Transverse colon (tissue), 3 donors: ENCODE measurements at regions not wholly inside any gene's neighbourhood (a gene's known extent, or its start where the extent isn't known, plus 50 kb on each side); places are given as distances from the start of the nearest gene placed in this dataset.

Experiments
- CTCF ChIP-seq, 5 experiments: fragments of 200-600 bp in 3 of 5; fragments of 450-650 bp in 2 of 5; sonication (generic) in 3 of 5; IDR thresholded peaks; 1 replicate in 2 of 5; 2 replicates in 3 of 5; pipeline ENCODE4 v1.5.1; 2016 to 2017; ENCODE audit warnings: antibody characterized with exemption in 5 of 5, inconsistent platforms in 3 of 5, mild to moderate bottlenecking in 2 of 5, moderate library complexity in 1 of 5
- POLR2A ChIP-seq: fragments of 450-650 bp; IDR thresholded peaks from one replicate; pipeline ENCODE4 v1.6.1; 2016; ENCODE audit warnings: antibody characterized with exemption, mild to moderate bottlenecking, moderate library complexity

GRCh38 chr10:78639629-78640028, 429.1 kb upstream of the ZMIZ1 start:
- no peak for TF ChIP-seq POLR2A
- TF ChIP-seq CTCF (IDR thresholded peaks at IDR 0.05), result no peak
